WTC11 (cell line): ENCODE measurements at regions not wholly inside any gene's neighbourhood (a gene's known extent, or its start where the extent isn't known, plus 50 kb on each side); places are given as distances from the start of the nearest gene placed in this dataset.

Experiments used
- CBFB ChIP-seq: sonication (generic); formaldehyde crosslinking; IDR thresholded peaks from 2 replicates; pipeline ENCODE4 v1.8.1; 2022; ENCODE audit warnings: mild to moderate bottlenecking, low read depth, missing genetic modification reagents
- CREM ChIP-seq: sonication (generic); formaldehyde crosslinking; IDR thresholded peaks from 2 replicates; pipeline ENCODE4 v1.8.1; 2022; ENCODE audit warnings: mild to moderate bottlenecking, missing genetic modification reagents, moderate library complexity
- JUN ChIP-seq: sonication (generic); formaldehyde crosslinking; IDR thresholded peaks from 2 replicates; pipeline ENCODE4 v1.8.0; 2023; ENCODE audit warnings: mild to moderate bottlenecking, missing genetic modification reagents
- SOX15 ChIP-seq: fragments of 250-450 bp; sonication (Bioruptor Pico); IDR thresholded peaks from 2 replicates; pipeline ENCODE4 v1.9.0; 2021; ENCODE audit warnings: mild to moderate bottlenecking
- TF ChIP-seq, protein P1 (sequence below): fragments of 200-600 bp; IDR thresholded peaks from 2 replicates; pipeline ENCODE4 v1.8.0; 2022; ENCODE audit warnings: antibody characterized with exemption
- TF ChIP-seq, protein P2 (sequence below): sonication (generic); formaldehyde crosslinking; IDR thresholded peaks from 2 replicates; pipeline ENCODE4 v1.8.1; 2023; ENCODE audit warnings: mild to moderate bottlenecking, missing genetic modification reagents
- TF ChIP-seq, protein P3 (sequence below): sonication (generic); formaldehyde crosslinking; IDR thresholded peaks from 2 replicates; pipeline ENCODE4 v1.8.0; 2023; ENCODE audit warnings: missing genetic modification reagents, mild to moderate bottlenecking, borderline replicate concordance
- TF ChIP-seq, protein P4 (sequence below): sonication (generic); formaldehyde crosslinking; IDR thresholded peaks from 2 replicates; pipeline ENCODE4 v1.8.0; 2022; ENCODE audit warnings: mild to moderate bottlenecking, missing genetic modification reagents

DNA sequence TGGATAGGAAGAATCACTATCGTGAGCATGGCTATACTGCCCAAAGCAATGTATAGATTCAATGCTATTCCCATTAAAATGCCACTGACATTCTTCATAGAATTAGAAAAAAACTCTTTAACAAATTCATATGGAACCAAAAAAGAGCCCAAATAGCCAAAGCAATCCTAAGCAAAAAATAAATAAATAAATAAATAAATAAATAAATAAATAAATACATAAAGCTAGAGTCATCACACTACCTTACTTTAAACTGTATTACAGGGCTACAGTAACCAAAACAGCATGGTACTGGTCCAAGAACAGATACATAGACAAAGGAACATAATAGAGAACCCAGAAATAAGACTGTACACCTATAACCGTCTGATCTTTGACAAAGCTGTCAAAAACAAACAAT, 180.4 kb upstream of the CDKN2B start:
- TF ChIP-seq, protein P1, sequence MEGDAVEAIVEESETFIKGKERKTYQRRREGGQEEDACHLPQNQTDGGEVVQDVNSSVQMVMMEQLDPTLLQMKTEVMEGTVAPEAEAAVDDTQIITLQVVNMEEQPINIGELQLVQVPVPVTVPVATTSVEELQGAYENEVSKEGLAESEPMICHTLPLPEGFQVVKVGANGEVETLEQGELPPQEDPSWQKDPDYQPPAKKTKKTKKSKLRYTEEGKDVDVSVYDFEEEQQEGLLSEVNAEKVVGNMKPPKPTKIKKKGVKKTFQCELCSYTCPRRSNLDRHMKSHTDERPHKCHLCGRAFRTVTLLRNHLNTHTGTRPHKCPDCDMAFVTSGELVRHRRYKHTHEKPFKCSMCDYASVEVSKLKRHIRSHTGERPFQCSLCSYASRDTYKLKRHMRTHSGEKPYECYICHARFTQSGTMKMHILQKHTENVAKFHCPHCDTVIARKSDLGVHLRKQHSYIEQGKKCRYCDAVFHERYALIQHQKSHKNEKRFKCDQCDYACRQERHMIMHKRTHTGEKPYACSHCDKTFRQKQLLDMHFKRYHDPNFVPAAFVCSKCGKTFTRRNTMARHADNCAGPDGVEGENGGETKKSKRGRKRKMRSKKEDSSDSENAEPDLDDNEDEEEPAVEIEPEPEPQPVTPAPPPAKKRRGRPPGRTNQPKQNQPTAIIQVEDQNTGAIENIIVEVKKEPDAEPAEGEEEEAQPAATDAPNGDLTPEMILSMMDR: no peak
- TF ChIP-seq JUN (CRISPR knock-in tag) (no peak), CBFB (CRISPR knock-in tag) (no peak), CREM (CRISPR knock-in tag) (no peak), SOX15 (CRISPR knock-in tag) (no peak)
- TF ChIP-seq, protein P2, sequence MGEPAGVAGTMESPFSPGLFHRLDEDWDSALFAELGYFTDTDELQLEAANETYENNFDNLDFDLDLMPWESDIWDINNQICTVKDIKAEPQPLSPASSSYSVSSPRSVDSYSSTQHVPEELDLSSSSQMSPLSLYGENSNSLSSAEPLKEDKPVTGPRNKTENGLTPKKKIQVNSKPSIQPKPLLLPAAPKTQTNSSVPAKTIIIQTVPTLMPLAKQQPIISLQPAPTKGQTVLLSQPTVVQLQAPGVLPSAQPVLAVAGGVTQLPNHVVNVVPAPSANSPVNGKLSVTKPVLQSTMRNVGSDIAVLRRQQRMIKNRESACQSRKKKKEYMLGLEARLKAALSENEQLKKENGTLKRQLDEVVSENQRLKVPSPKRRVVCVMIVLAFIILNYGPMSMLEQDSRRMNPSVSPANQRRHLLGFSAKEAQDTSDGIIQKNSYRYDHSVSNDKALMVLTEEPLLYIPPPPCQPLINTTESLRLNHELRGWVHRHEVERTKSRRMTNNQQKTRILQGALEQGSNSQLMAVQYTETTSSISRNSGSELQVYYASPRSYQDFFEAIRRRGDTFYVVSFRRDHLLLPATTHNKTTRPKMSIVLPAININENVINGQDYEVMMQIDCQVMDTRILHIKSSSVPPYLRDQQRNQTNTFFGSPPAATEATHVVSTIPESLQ (CRISPR knock-in tag): no peak
- TF ChIP-seq, protein P3, sequence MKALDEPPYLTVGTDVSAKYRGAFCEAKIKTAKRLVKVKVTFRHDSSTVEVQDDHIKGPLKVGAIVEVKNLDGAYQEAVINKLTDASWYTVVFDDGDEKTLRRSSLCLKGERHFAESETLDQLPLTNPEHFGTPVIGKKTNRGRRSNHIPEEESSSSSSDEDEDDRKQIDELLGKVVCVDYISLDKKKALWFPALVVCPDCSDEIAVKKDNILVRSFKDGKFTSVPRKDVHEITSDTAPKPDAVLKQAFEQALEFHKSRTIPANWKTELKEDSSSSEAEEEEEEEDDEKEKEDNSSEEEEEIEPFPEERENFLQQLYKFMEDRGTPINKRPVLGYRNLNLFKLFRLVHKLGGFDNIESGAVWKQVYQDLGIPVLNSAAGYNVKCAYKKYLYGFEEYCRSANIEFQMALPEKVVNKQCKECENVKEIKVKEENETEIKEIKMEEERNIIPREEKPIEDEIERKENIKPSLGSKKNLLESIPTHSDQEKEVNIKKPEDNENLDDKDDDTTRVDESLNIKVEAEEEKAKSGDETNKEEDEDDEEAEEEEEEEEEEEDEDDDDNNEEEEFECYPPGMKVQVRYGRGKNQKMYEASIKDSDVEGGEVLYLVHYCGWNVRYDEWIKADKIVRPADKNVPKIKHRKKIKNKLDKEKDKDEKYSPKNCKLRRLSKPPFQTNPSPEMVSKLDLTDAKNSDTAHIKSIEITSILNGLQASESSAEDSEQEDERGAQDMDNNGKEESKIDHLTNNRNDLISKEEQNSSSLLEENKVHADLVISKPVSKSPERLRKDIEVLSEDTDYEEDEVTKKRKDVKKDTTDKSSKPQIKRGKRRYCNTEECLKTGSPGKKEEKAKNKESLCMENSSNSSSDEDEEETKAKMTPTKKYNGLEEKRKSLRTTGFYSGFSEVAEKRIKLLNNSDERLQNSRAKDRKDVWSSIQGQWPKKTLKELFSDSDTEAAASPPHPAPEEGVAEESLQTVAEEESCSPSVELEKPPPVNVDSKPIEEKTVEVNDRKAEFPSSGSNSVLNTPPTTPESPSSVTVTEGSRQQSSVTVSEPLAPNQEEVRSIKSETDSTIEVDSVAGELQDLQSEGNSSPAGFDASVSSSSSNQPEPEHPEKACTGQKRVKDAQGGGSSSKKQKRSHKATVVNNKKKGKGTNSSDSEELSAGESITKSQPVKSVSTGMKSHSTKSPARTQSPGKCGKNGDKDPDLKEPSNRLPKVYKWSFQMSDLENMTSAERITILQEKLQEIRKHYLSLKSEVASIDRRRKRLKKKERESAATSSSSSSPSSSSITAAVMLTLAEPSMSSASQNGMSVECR (CRISPR knock-in tag): no peak
- TF ChIP-seq, protein P4, sequence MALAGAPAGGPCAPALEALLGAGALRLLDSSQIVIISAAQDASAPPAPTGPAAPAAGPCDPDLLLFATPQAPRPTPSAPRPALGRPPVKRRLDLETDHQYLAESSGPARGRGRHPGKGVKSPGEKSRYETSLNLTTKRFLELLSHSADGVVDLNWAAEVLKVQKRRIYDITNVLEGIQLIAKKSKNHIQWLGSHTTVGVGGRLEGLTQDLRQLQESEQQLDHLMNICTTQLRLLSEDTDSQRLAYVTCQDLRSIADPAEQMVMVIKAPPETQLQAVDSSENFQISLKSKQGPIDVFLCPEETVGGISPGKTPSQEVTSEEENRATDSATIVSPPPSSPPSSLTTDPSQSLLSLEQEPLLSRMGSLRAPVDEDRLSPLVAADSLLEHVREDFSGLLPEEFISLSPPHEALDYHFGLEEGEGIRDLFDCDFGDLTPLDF (CRISPR knock-in tag): no peak
